CD1c-positive myeloid dendritic cell (primary cell): ENCODE measurements at regions not wholly inside any gene's neighbourhood (a gene's known extent, or its start where the extent isn't known, plus 50 kb on each side); places are given as distances from the start of the nearest gene placed in this dataset.

Experiments used
- DNase-seq: peaks from one replicate; pipeline ENCODE4 v3.0.0-alpha.2; 2016; ENCODE audit errors: extremely low spot score

GRCh38 chr12:125193376-125194152, 128.3 kb downstream of the AACS start:
- no peak for DNase-seq

- DNase-seq: no peak
Measured at GRCh38 chr12:125194163-125194773, 129.0 kb downstream of the AACS start.

GRCh38 chr12:125194987-125195386, 129.8 kb downstream of the AACS start:
- no peak for DNase-seq

GRCh38 chr12:125197326-125197725, 132.1 kb downstream of the AACS start:
- no peak for DNase-seq

GRCh38 chr12:125198652-125199051, 133.4 kb downstream of the AACS start:
- DNase-seq: no peak

- no peak for DNase-seq
Measured at GRCh38 chr12:125201090-125201489, 135.9 kb downstream of the AACS start.

GRCh38 chr12:125201940-125202339, 136.7 kb downstream of the AACS start:
- no peak for DNase-seq

- DNase-seq: no peak
Measured at GRCh38 chr12:125202421-125202820, 137.2 kb downstream of the AACS start.

GRCh38 chr12:125203145-125203765, 138.0 kb downstream of the AACS start:
- DNase-seq: no peak

GRCh38 chr12:125205386-125205785, 140.2 kb downstream of the AACS start:
- no peak for DNase-seq

GRCh38 chr12:125206711-125207110, 141.5 kb downstream of the AACS start:
- DNase-seq: no peak

GRCh38 chr12:125208334-125208733, 143.1 kb downstream of the AACS start:
- DNase-seq: no peak

- no peak for DNase-seq
Measured at GRCh38 chr12:125208942-125209341, 143.7 kb downstream of the AACS start.

GRCh38 chr12:125210104-125210755, 145.0 kb downstream of the AACS start:
- no peak for DNase-seq

- DNase-seq: no peak
Measured at GRCh38 chr12:125211464-125211863, 146.2 kb downstream of the AACS start.

- no peak for DNase-seq
Measured at GRCh38 chr12:125214289-125214688, 149.1 kb downstream of the AACS start.

GRCh38 chr12:125216756-125217155, 151.5 kb downstream of the AACS start:
- DNase-seq: no peak

- DNase-seq: no peak
Measured at GRCh38 chr12:125217308-125217707, 152.1 kb downstream of the AACS start.

- peak; percentile 3 for DNase-seq
Measured at GRCh38 chr12:125218952-125219351, 153.7 kb downstream of the AACS start.

- DNase-seq: no peak
Measured at GRCh38 chr12:125220404-125221273, 155.4 kb downstream of the AACS start.

GRCh38 chr12:125221602-125222001, 156.4 kb downstream of the AACS start:
- no peak for DNase-seq

GRCh38 chr12:125222876-125223275, 157.6 kb downstream of the AACS start:
- DNase-seq: peak; percentile 73
